ENCODE measurements at regions not wholly inside any gene's neighbourhood (a gene's known extent, or its start where the extent isn't known, plus 50 kb on each side); places are given as distances from the start of the nearest gene placed in this dataset.

GRCh38 chr15:55017635-55018034, 179.1 kb downstream of the RSL24D1 start:
- H3K4me3 ChIP-seq = no peak overlapping the region
- H3K36me3 ChIP-seq = no peaks in the 10 kb centered on the region
- H3K27me3 ChIP-seq = no peaks in the 10 kb centered on the region
- no peak for ATAC-seq (ENCODE audit: low FRiP score in 2 of 2)
- DNase-seq = no peak
- TF ChIP-seq CTCF (IDR thresholded peaks at IDR 0.05) (no peak), POLR2AphosphoS5 (IDR thresholded peaks at IDR 0.05) (no peak), EP300 (IDR thresholded peaks at IDR 0.05) (no peak), POLR2A (IDR thresholded peaks at IDR 0.05) (no peak)
- H3K9me3 ChIP-seq = no peaks in the 10 kb centered on the region
- H3K27ac ChIP-seq = no peak overlapping the region
- H3K4me1 ChIP-seq = no peaks in the 10 kb centered on the region

- Histone ChIP-seq H3K9me3 (no peaks in the 10 kb centered on the region), H3K36me3 (no peaks in the 10 kb centered on the region), H3K27me3 (no peaks in the 10 kb centered on the region), H3K4me1 (no peaks in the 10 kb centered on the region), H3K27ac (no peak overlapping the region), H3K4me3 (no peak overlapping the region)
- 83% methylated on average over 7 of the region's 7 CpGs for WGBS, 2 donors
- TF ChIP-seq POLR2AphosphoS5 (IDR thresholded peaks at IDR 0.05) (no peak), EP300 (IDR thresholded peaks at IDR 0.05) (no peak), CTCF (IDR thresholded peaks at IDR 0.05) (no peak), POLR2A (IDR thresholded peaks at IDR 0.05) (no peak)
- ATAC-seq (ENCODE audit: low FRiP score in 2 of 2) = no peak
- DNase-seq = no peak
Measured at GRCh38 chr15:55016225-55016624, 180.5 kb downstream of the RSL24D1 start.

GRCh38 chr15:55015093-55015445, 181.7 kb downstream of the RSL24D1 start:
- no peak for DNase-seq
- TF ChIP-seq CTCF (IDR thresholded peaks at IDR 0.05) (no peak), POLR2AphosphoS5 (IDR thresholded peaks at IDR 0.05) (no peak), EP300 (IDR thresholded peaks at IDR 0.05) (no peak), POLR2A (IDR thresholded peaks at IDR 0.05) (no peak)
- WGBS, 2 donors = 45 to 55% methylated on average over 3 of the region's 3 CpGs
- Histone ChIP-seq H3K36me3 (no peaks in the 10 kb centered on the region), H3K27me3 (no peaks in the 10 kb centered on the region), H3K4me1 (no peaks in the 10 kb centered on the region), H3K4me3 (no peak overlapping the region), H3K9me3 (no peaks in the 10 kb centered on the region), H3K27ac (no peak overlapping the region)
- no peak for ATAC-seq (ENCODE audit: low FRiP score in 2 of 2)

- 79% methylated on average over 1 of the region's 1 CpG for WGBS, 2 donors
- TF ChIP-seq POLR2AphosphoS5 (IDR thresholded peaks at IDR 0.05) (no peak), POLR2A (IDR thresholded peaks at IDR 0.05) (no peak), CTCF (IDR thresholded peaks at IDR 0.05) (no peak)
- H3K4me3 ChIP-seq = no peak overlapping the region
- DNase-seq (no peak), ATAC-seq (ENCODE audit: low FRiP score in 2 of 2) (no peak)
- H3K4me1 ChIP-seq = no peaks in the 10 kb centered on the region
- no peaks in the 10 kb centered on the region for H3K27me3 ChIP-seq
- H3K36me3 ChIP-seq = no peaks in the 10 kb centered on the region
- H3K9me3 ChIP-seq = no peaks in the 10 kb centered on the region
- no peak overlapping the region for H3K27ac ChIP-seq
Measured at GRCh38 chr15:55014391-55015092, 182.2 kb downstream of the RSL24D1 start.

GRCh38 chr15:55008421-55008820, 188.3 kb downstream of the RSL24D1 start:
- H3K9me3 ChIP-seq = no peaks in the 10 kb centered on the region
- H3K27ac ChIP-seq = no peak overlapping the region
- no peak for ATAC-seq (ENCODE audit: low FRiP score in 2 of 2)
- no peak for TF ChIP-seq CTCF (IDR thresholded peaks at IDR 0.05)
- TF ChIP-seq POLR2A (IDR thresholded peaks at IDR 0.05) = no peak
- no peak for TF ChIP-seq POLR2AphosphoS5 (IDR thresholded peaks at IDR 0.05)
- TF ChIP-seq EP300 (IDR thresholded peaks at IDR 0.05) = no peak
- DNase-seq = no peak
- H3K4me1 ChIP-seq = no peaks in the 10 kb centered on the region
- no peaks in the 10 kb centered on the region for H3K27me3 ChIP-seq
- 37 to 39% methylated on average over 4 of the region's 4 CpGs for WGBS, 2 donors
- no peaks in the 10 kb centered on the region for H3K36me3 ChIP-seq
- H3K4me3 ChIP-seq = no peak overlapping the region
